ENCODE measurements at regions not wholly inside any gene's neighbourhood (a gene's known extent, or its start where the extent isn't known, plus 50 kb on each side); places are given as distances from the start of the nearest gene placed in this dataset.

- peaks cover 5% of the 10 kb centered on the region for H3K4me1 Mint-ChIP-seq (ENCODE audit: low read depth)
- H3K27me3 Mint-ChIP-seq = peaks cover 30% of the 10 kb centered on the region
- TF ChIP-seq CTCF (IDR thresholded peaks at IDR 0.05; ENCODE audit: unreplicated experiment) = no peak
- no peaks in the 10 kb centered on the region for H3K36me3 Mint-ChIP-seq (ENCODE audit: insufficient read depth)
- no peak overlapping the region for H3K27ac Mint-ChIP-seq
- no peak overlapping the region for H3K4me3 Mint-ChIP-seq (ENCODE audit: low read depth)
- DNase-seq (ENCODE audit: low spot score, unreplicated experiment) = no peak
- H3K9me3 Mint-ChIP-seq (ENCODE audit: low read depth) = no peaks in the 10 kb centered on the region
Observed at GRCh38 chr2:128777196-128778035, 458.7 kb upstream of the HS6ST1 start.

GRCh38 chr2:128778843-128779242 lies 460.2 kb upstream of the HS6ST1 start:
- no peaks in the 10 kb centered on the region for H3K9me3 Mint-ChIP-seq (ENCODE audit: low read depth)
- no peak for DNase-seq (ENCODE audit: low spot score, unreplicated experiment)
- H3K27me3 Mint-ChIP-seq = peaks cover 29% of the 10 kb centered on the region
- peaks cover 5% of the 10 kb centered on the region for H3K4me1 Mint-ChIP-seq (ENCODE audit: low read depth)
- H3K4me3 Mint-ChIP-seq (ENCODE audit: low read depth) = no peak overlapping the region
- H3K36me3 Mint-ChIP-seq (ENCODE audit: insufficient read depth) = no peaks in the 10 kb centered on the region
- no peak for TF ChIP-seq CTCF (IDR thresholded peaks at IDR 0.05; ENCODE audit: unreplicated experiment)
- H3K27ac Mint-ChIP-seq = no peak overlapping the region

- Mint-ChIP-seq H3K36me3 (ENCODE audit: insufficient read depth) (no peaks in the 10 kb centered on the region), H3K27ac (no peak overlapping the region), H3K4me1 (ENCODE audit: low read depth) (peaks cover 5% of the 10 kb centered on the region), H3K27me3 (peaks cover 29% of the 10 kb centered on the region), H3K9me3 (ENCODE audit: low read depth) (no peaks in the 10 kb centered on the region), H3K4me3 (ENCODE audit: low read depth) (no peak overlapping the region)
- no peak for DNase-seq (ENCODE audit: low spot score, unreplicated experiment)
- TF ChIP-seq CTCF (IDR thresholded peaks at IDR 0.05; ENCODE audit: unreplicated experiment) = no peak
Observed at GRCh38 chr2:128779301-128780095, 460.8 kb upstream of the HS6ST1 start.

- no peaks in the 10 kb centered on the region for H3K9me3 Mint-ChIP-seq (ENCODE audit: low read depth)
- DNase-seq (ENCODE audit: low spot score, unreplicated experiment) = no peak
- H3K4me1 Mint-ChIP-seq (ENCODE audit: low read depth) = peaks cover 5% of the 10 kb centered on the region
- H3K27ac Mint-ChIP-seq = peak overlapping the region; percentile 71
- TF ChIP-seq CTCF (IDR thresholded peaks at IDR 0.05; ENCODE audit: unreplicated experiment) = no peak
- no peaks in the 10 kb centered on the region for H3K36me3 Mint-ChIP-seq (ENCODE audit: insufficient read depth)
- H3K4me3 Mint-ChIP-seq (ENCODE audit: low read depth) = no peak overlapping the region
- H3K27me3 Mint-ChIP-seq = peaks cover 25% of the 10 kb centered on the region
Observed at GRCh38 chr2:128780434-128781080, 461.9 kb upstream of the HS6ST1 start.

- H3K4me1 Mint-ChIP-seq (ENCODE audit: low read depth) = peaks cover 5% of the 10 kb centered on the region
- no peak overlapping the region for H3K4me3 Mint-ChIP-seq (ENCODE audit: low read depth)
- DNase-seq (ENCODE audit: low spot score, unreplicated experiment) = no peak
- H3K36me3 Mint-ChIP-seq (ENCODE audit: insufficient read depth) = no peaks in the 10 kb centered on the region
- peak overlapping the region; percentile 71 for H3K27ac Mint-ChIP-seq
- peaks cover 25% of the 10 kb centered on the region for H3K27me3 Mint-ChIP-seq
- H3K9me3 Mint-ChIP-seq (ENCODE audit: low read depth) = no peaks in the 10 kb centered on the region
- TF ChIP-seq CTCF (IDR thresholded peaks at IDR 0.05; ENCODE audit: unreplicated experiment) = no peak
Observed at GRCh38 chr2:128781166-128781565, 462.5 kb upstream of the HS6ST1 start.
